Inflammatory macrophage treated with lipopolysaccharide for 1 hour (primary cell): ENCODE measurements at regions not wholly inside any gene's neighbourhood (a gene's known extent, or its start where the extent isn't known, plus 50 kb on each side); places are given as distances from the start of the nearest gene placed in this dataset.
"Not testable (repeated sequence)": the region's sequence is repeated elsewhere in the genome, so short reads cannot be mapped to it uniquely, and the experiment has no call there.

ENCODE experiments used
- DNase-seq, 2 donors: peaks; one replicate each; pipeline ENCODE4 v3.0.0-alpha.2; 2020 to 2022

- no peak for DNase-seq
These were observed 213.5 kb downstream of the CDH26 start for GRCh38 chr20:60171738-60172137.

GRCh38 chr20:60172346-60172984 lies 214.2 kb downstream of the CDH26 start:
- DNase-seq, result no peak

DNA sequence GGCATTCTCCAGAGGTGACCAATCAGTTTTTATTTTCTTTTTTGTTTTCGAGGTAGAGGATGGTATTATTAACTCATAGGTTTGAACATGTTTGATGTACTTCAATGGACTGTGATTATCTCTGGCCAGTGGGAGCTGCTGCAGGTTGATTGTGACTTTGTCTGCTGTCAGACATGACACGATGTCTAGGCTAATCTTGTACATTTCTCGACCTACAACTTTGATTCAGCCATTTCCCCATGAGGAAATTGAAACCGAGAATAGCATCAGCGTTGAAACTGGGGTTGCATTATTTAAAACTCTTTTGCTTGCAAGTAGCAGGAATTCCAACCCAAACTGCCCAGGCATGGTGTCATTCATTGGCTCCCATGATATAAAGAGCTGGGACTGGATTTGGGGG lies 218.9 kb downstream of the CDH26 start:
- DNase-seq, result no peak

DNA sequence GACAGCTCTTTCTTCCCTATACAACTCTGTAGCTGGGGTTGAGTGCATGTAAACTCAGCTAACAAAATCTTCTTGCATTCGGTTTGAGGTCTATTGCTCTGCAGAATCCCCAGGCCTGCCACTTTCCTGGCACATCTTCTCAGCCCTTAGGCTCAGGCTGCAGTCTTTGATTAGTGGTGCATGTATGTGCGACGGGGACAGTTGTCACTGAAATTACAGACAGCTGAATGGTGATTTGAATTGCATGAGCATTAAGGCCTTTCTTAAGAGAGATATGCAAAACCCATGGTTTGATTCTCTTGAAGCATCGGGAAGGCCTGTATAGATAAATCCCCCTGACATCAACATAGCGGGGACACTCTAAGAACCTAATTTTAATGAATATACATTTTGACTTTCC lies 222.8 kb downstream of the CDH26 start:
- DNase-seq, result no peak

DNA sequence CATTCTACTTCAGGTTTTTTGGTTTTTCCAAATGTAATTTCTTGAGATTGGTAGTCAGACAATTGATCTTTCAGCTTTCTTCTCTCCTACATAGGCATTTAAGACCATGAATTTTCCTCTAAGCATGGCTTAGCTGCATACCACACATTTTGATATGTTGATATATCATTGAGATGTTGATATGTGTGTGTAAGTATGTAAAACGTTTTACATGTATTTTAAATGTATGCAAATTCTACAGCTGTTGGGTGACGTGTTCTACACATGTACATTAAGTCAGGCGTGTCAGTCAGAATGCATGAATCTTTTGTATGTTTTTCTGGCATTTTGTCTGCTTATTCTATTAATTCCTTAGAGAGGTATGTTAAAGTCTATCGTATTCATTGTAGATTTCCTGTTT lies 228.2 kb downstream of the CDH26 start:
- DNase-seq, result no peak

- no peak for DNase-seq
These were observed 229.5 kb downstream of the CDH26 start for GRCh38 chr20:60187683-60188082.

GRCh38 chr20:60191014-60191413 lies 232.8 kb downstream of the CDH26 start:
- DNase-seq, result no peak

GRCh38 chr20:60192326-60192725 lies 234.1 kb downstream of the CDH26 start:
- no peak for DNase-seq

DNA sequence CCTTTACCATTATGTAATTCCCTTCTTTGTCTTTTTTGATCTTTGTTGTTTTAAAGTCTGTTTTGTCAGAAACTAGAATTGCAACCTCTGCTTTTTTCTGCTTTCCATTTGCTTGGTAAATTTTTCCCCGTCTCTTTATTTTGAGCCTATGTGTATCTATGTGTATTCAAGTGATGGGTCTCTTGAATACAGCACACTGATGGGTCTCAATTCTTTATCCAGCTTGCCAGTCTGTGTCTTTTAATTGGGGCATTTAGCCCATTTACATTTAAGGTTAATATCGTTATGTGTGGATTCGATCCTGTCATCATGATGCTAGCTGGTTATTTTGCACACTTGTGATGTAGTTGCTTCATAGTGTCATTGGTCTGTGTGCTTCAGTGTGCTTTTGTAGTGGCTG lies 240.9 kb downstream of the CDH26 start:
- not testable (repeated sequence) for DNase-seq

DNA sequence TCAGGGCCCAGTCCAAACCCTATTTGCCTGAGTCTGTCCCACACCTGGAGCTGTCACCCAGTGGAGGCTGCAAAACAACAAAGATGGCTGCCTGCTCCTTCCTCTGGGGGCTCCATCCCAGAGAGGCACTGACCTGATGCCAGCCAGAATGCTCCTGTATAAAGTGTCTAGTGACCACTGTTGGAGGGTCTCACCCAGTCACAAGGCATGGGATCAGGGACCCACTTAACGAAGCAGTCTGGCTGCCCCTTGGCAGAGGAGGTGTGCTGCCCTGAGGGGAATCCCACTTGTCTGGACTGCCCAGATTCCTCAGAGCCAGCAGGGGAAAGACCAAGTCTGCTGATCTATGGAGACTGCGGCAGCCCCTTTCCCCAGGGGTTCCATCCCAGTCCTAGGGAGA lies 241.6 kb downstream of the CDH26 start:
- DNase-seq, result no peak

DNA sequence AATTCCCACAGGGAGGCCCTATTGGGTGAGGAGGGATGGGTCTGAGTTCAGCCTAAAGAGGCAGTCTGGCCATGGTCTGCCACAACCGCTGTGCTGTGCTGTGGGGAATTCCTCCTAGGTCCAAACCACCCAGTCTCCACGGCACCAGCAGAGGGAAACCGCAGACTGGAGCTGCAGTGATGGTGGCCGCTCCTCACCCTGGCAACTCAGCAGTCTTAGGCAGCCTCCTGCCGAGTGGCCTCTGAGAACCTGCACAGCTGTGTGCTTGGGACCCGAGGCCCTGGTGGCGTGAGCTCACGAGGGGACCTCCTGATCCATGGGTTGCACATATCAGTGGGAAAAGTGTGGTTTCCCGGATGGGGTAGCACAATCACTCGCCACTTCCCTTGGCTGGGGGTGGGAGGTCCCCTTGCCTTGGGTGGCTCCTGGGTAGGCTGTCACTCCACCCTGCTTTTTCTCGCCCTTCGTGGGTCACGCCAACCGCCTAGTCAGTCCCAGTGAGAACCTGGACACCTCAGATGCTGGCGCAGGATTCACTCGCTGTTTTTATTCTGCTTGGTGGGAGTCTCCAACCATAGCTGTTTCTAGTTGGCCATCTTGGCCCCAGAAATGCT lies 242.2 kb downstream of the CDH26 start:
- DNase-seq, result no peak

GRCh38 chr20:60201198-60201835 lies 243.1 kb downstream of the CDH26 start:
- no peak for DNase-seq

- no peak for DNase-seq
These were observed 243.8 kb downstream of the CDH26 start for GRCh38 chr20:60202046-60202445.

DNA sequence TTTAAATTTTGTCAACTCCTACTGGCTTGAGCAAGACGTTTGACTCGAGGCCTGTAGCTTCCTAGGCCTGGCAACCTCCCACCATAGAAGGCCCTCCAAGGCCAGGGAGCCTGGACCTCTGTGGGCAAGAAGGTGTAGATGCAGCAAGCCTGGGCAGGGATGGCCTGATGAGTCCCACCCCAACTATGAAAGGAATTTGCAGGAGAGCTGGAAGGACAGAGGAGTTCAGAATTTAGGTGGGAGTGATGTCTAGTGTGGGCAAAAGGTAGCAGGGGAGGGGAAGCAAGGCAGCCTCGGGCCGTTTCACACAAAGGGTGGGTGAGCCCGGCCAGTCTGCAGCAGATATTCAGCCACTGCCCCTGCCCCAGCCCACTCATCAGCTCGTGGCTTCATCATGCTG lies 245.2 kb downstream of the CDH26 start:
- no peak for DNase-seq

- DNase-seq, result no peak
These were observed 246.4 kb downstream of the CDH26 start for GRCh38 chr20:60204601-60205000.

GRCh38 chr20:60206259-60206658 lies 248.0 kb downstream of the CDH26 start:
- peak; percentile 29 to 54 for DNase-seq

GRCh38 chr20:60209048-60209447 lies 250.8 kb downstream of the CDH26 start:
- DNase-seq, result no peak

DNA sequence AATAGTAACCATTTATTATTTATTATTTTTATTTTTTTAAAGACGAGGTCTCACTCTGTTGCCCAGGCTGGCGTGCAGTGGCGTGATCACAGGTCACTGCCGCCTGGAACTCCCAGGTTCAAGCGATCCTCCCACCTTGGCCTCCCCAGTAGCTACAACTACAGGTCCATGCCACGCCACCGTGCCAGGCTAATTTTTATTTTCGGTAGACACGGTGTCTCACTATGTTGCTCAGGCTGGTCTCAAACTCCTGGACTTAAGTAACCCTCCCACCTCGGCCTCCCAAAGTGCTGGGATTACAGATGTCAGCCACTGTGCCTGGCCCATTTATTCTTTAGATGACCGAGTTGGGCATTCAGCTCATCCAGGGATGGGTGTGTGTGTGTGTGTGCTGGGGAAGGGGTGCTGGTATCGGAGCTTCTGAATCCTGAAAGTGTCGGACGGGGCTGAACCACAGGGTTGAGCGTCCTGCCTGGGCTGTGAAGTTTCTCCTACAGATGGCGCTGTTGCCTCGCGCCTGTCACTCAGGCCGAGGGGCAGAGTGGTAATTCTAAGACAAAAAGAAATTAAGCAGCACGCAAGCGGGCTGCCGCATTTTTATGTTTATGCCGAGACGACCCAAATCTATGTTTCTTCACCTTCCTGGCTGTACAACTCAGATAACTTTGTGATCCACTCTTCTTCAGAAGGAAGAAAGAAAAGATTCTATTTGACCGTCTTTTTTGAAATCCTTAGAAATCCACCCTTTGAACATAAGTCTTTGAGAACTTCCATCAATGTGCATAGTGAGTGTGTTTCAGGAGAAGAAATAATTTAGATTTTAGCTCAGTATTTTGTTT lies 252.8 kb downstream of the CDH26 start:
- peak; percentile 35 to 80 for DNase-seq

GRCh38 chr20:60211618-60212463 lies 253.6 kb downstream of the CDH26 start:
- no peak for DNase-seq

GRCh38 chr20:60212695-60213094 lies 254.5 kb downstream of the CDH26 start:
- no peak for DNase-seq

- DNase-seq, result no peak
These were observed 255.1 kb downstream of the CDH26 start for GRCh38 chr20:60213126-60213893.
